HepG2 (cell line): ENCODE measurements at regions not wholly inside any gene's neighbourhood (a gene's known extent, or its start where the extent isn't known, plus 50 kb on each side); places are given as distances from the start of the nearest gene placed in this dataset.

Source experiments
- BHLHE40 ChIP-seq: IDR thresholded peaks from 2 replicates; pipeline ENCODE4 v1.6.1; 2011; ENCODE audit warnings: low read length, improper control_type of control experiment
- CAMTA2 ChIP-seq: sonication (generic); formaldehyde crosslinking; IDR thresholded peaks from 2 replicates; pipeline ENCODE4 v1.4.0; 2020; ENCODE audit warnings: mild to moderate bottlenecking, missing genetic modification reagents, borderline replicate concordance
- CEBPB ChIP-seq: IDR thresholded peaks from 2 replicates; pipeline ENCODE4 v1.6.1; 2011; ENCODE audit warnings: low read depth, low read length, improper control_type of control experiment, borderline replicate concordance
- CREB1 ChIP-seq, 2 experiments: fragments of 450-650 bp in 1 of 2; IDR thresholded peaks; 2 replicates each; pipeline ENCODE4 v1.6.1; 2016 to 2017; ENCODE audit warnings: control low read depth in 1 of 2, mild to moderate bottlenecking in 1 of 2, missing compliant biosample characterization in 1 of 2, missing genetic modification characterization in 1 of 2
- ESRRA ChIP-seq: sonication (generic); formaldehyde crosslinking; IDR thresholded peaks from 2 replicates; pipeline ENCODE4 v1.5.1; 2020; ENCODE audit warnings: mild to moderate bottlenecking, low read depth, missing genetic modification reagents
- RAD21 ChIP-seq: fragments of 450-650 bp; formaldehyde crosslinking; IDR thresholded peaks from 2 replicates; pipeline ENCODE4 v1.5.0; 2020; ENCODE audit warnings: mild to moderate bottlenecking
- SIX4 ChIP-seq: sonication (generic); formaldehyde crosslinking; IDR thresholded peaks from 2 replicates; pipeline ENCODE4 v1.4.0; 2020; ENCODE audit warnings: missing genetic modification reagents
- ZNF138 ChIP-seq: sonication (generic); formaldehyde crosslinking; IDR thresholded peaks from 2 replicates; pipeline ENCODE4 v1.5.0; 2020; ENCODE audit warnings: mild to moderate bottlenecking, low read depth, missing genetic modification reagents
- ZNF644 ChIP-seq: IDR thresholded peaks from 2 replicates; pipeline ENCODE4 v1.6.1; 2016; ENCODE audit warnings: low read depth
- TF ChIP-seq, protein P1 (sequence below): sonication (generic); formaldehyde crosslinking; IDR thresholded peaks from 2 replicates; pipeline ENCODE4 v1.4.0; 2020; ENCODE audit warnings: missing genetic modification reagents
- TF ChIP-seq, protein P2 (sequence below): sonication (generic); formaldehyde crosslinking; IDR thresholded peaks from 2 replicates; pipeline ENCODE4 v1.4.0; 2020; ENCODE audit warnings: missing genetic modification reagents
- TF ChIP-seq, protein P3 (sequence below): sonication (generic); formaldehyde crosslinking; IDR thresholded peaks from 2 replicates; pipeline ENCODE4 v1.5.0; 2020; ENCODE audit warnings: mild to moderate bottlenecking, missing genetic modification reagents, moderate library complexity
- TF ChIP-seq, protein P4 (sequence below): sonication (generic); formaldehyde crosslinking; IDR thresholded peaks from 2 replicates; pipeline ENCODE4 v1.4.0; 2020; ENCODE audit warnings: low read depth, missing genetic modification reagents

DNA sequence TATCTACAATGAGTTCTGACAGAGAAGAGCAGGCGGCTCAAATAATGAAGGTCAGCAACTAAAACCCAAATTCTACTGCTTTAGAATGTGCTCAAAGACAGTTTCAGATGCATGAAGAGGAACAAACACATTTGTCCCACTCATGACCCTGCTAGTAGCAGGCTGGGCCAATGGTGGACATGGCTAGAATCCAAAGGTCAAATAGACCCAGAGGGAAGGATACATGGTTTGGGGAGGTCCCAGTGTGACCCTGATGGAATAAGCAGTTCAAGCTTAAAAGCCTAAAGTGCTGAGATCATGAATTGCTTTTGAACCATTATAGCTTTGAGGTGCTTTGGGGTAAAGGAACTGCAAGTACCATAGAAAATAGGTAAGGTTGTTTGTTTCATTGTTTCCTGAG lies 450.7 kb downstream of the MID1IP1 start:
- TF ChIP-seq BHLHE40 (no peak), ZNF644 (no peak), SIX4 (CRISPR knock-in tag) (no peak), CAMTA2 (CRISPR knock-in tag) (no peak), CEBPB (no peak), CREB1 (IDR thresholded peaks at IDR 0.05) (no peak), CREB1 (CRISPR knock-in tag; IDR thresholded peaks at IDR 0.05) (no peak), RAD21 (CRISPR knock-in tag) (no peak), ESRRA (no peak), ZNF138 (CRISPR knock-in tag) (no peak)
- TF ChIP-seq, protein P1, sequence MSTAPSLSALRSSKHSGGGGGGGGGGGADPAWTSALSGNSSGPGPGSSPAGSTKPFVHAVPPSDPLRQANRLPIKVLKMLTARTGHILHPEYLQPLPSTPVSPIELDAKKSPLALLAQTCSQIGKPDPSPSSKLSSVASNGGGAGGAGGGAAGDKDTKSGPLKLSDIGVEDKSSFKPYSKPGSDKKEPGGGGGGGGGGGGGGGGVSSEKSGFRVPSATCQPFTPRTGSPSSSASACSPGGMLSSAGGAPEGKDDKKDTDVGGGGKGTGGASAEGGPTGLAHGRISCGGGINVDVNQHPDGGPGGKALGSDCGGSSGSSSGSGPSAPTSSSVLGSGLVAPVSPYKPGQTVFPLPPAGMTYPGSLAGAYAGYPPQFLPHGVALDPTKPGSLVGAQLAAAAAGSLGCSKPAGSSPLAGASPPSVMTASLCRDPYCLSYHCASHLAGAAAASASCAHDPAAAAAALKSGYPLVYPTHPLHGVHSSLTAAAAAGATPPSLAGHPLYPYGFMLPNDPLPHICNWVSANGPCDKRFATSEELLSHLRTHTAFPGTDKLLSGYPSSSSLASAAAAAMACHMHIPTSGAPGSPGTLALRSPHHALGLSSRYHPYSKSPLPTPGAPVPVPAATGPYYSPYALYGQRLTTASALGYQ (CRISPR knock-in tag), result no peak
- TF ChIP-seq, protein P2, sequence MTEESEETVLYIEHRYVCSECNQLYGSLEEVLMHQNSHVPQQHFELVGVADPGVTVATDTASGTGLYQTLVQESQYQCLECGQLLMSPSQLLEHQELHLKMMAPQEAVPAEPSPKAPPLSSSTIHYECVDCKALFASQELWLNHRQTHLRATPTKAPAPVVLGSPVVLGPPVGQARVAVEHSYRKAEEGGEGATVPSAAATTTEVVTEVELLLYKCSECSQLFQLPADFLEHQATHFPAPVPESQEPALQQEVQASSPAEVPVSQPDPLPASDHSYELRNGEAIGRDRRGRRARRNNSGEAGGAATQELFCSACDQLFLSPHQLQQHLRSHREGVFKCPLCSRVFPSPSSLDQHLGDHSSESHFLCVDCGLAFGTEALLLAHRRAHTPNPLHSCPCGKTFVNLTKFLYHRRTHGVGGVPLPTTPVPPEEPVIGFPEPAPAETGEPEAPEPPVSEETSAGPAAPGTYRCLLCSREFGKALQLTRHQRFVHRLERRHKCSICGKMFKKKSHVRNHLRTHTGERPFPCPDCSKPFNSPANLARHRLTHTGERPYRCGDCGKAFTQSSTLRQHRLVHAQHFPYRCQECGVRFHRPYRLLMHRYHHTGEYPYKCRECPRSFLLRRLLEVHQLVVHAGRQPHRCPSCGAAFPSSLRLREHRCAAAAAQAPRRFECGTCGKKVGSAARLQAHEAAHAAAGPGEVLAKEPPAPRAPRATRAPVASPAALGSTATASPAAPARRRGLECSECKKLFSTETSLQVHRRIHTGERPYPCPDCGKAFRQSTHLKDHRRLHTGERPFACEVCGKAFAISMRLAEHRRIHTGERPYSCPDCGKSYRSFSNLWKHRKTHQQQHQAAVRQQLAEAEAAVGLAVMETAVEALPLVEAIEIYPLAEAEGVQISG, result no peak
- TF ChIP-seq, protein P3, sequence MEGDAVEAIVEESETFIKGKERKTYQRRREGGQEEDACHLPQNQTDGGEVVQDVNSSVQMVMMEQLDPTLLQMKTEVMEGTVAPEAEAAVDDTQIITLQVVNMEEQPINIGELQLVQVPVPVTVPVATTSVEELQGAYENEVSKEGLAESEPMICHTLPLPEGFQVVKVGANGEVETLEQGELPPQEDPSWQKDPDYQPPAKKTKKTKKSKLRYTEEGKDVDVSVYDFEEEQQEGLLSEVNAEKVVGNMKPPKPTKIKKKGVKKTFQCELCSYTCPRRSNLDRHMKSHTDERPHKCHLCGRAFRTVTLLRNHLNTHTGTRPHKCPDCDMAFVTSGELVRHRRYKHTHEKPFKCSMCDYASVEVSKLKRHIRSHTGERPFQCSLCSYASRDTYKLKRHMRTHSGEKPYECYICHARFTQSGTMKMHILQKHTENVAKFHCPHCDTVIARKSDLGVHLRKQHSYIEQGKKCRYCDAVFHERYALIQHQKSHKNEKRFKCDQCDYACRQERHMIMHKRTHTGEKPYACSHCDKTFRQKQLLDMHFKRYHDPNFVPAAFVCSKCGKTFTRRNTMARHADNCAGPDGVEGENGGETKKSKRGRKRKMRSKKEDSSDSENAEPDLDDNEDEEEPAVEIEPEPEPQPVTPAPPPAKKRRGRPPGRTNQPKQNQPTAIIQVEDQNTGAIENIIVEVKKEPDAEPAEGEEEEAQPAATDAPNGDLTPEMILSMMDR (CRISPR knock-in tag), result no peak
- TF ChIP-seq, protein P4, sequence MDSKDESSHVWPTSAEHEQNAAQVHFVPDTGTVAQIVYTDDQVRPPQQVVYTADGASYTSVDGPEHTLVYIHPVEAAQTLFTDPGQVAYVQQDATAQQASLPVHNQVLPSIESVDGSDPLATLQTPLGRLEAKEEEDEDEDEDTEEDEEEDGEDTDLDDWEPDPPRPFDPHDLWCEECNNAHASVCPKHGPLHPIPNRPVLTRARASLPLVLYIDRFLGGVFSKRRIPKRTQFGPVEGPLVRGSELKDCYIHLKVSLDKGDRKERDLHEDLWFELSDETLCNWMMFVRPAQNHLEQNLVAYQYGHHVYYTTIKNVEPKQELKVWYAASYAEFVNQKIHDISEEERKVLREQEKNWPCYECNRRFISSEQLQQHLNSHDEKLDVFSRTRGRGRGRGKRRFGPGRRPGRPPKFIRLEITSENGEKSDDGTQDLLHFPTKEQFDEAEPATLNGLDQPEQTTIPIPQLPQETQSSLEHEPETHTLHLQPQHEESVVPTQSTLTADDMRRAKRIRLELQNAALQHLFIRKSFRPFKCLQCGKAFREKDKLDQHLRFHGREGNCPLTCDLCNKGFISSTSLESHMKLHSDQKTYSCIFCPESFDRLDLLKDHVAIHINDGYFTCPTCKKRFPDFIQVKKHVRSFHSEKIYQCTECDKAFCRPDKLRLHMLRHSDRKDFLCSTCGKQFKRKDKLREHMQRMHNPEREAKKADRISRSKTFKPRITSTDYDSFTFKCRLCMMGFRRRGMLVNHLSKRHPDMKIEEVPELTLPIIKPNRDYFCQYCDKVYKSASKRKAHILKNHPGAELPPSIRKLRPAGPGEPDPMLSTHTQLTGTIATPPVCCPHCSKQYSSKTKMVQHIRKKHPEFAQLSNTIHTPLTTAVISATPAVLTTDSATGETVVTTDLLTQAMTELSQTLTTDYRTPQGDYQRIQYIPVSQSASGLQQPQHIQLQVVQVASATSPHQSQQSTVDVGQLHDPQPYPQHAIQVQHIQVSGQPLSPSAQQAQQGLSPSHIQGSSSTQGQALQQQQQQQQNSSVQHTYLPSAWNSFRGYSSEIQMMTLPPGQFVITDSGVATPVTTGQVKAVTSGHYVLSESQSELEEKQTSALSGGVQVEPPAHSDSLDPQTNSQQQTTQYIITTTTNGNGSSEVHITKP (CRISPR knock-in tag), result no peak
